IPS DF 4.7 (cell line): ENCODE measurements at regions not wholly inside any gene's neighbourhood (a gene's known extent, or its start where the extent isn't known, plus 50 kb on each side); places are given as distances from the start of the nearest gene placed in this dataset.

ENCODE experiments used
- DNase-seq: peaks from one replicate; pipeline ENCODE4 v3.0.0-alpha.2; 2013; ENCODE audit warnings: low spot score; ENCODE audit errors: extremely low read depth

DNA sequence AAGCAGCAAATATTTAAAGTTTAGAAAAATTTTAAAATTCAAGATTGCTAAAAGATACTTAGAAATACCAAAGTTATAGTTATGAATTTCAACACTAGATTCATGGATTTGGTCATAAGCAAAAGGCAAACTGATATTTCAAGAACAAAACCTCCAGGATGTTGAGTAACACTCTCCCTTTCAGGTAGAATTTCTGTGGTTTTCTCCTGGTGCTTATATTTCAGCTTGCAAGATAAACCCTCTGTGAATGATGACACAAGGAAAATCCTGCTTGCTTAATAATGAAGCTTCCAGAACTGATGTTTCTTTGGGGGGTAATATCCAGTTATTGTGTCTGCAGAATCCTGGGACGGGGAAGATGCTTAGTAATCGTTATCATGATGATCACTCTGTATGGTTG, 320.3 kb upstream of the EDNRB start:
- no peak for DNase-seq

DNA sequence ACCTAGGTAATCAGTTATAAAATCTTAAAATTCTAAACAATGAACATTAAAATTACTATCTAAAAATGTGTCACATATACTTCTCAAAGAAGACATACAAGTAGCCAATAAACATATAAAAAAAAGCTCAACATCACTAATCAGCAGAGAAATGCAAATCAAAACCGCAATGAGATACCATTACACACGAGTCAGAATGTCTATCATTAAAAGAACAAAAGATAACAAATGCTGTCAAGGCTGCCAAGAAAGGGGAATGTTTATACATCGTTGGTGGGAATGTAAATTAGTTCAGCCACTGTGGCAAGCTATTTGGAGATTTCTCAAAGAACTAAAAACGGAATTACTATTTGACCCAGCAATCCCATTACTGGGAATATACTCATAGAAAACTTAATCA, 310.3 kb upstream of the EDNRB start:
- no peak for DNase-seq

DNA sequence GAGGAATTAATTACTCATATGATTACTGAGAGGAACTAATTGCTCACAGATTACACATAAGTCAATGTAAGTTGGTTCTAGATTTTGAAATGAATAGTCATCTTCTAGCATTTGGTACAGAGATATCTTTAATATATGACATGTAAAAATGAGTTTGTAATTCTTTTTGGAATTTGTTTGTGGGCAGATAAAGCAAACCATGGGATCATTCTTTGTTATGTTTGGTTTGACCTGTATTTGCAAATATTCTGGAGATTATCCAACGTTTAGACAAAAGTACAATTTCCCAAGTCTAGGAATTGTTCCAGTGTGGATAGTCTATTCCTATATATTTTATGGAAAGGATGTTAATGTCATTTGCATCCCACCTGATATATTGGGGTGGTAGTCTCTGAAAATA, 309.6 kb upstream of the EDNRB start:
- DNase-seq, result no peak

DNA sequence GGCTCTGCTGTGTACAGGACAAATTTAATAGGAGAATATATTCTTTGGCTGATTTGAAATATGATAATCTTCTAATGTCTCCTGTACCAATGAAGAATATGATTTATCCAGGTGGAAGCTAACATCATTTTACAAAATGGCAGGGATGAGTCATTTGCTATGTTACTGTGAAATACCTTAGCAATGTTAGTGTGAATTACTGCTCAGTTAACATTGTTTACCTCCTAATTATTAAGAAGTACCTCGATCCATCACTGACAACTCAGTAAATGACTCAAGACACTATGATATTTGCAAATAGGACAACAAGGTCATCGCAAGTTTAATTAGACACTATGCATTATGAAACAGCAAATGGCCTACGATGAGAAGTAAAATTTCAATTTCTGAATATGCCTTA, 309.1 kb upstream of the EDNRB start:
- DNase-seq, result no peak

DNA sequence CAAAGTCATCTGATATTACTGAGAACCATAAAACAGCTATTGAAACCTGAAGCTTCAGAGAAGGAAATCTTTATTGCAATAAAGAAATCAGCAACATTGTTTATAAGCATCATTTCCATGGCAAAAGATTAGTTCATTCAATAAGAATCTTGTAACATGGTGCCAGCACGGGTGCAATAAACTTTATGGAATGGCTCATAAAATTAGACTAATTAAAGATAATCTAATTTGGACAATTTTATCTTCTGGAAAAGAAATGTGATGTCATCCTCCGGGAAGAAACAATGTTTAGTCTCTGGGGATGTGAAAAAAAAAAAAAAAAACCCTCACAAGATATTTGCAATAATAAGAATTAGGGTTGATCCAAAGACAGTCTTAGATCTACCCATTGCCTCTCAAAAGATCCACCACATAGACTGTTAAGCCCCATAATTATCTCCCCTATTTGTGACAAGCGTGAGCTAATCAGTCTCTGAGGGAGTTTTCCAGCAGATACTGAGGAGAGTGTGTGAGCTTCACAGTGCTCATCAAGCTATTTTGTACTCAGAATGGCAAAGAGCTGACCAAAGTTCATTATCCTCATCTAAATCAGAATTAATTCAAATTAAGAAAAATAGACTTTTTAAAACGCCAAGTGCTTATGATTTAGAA, 297.0 kb upstream of the EDNRB start:
- DNase-seq, result no peak

DNA sequence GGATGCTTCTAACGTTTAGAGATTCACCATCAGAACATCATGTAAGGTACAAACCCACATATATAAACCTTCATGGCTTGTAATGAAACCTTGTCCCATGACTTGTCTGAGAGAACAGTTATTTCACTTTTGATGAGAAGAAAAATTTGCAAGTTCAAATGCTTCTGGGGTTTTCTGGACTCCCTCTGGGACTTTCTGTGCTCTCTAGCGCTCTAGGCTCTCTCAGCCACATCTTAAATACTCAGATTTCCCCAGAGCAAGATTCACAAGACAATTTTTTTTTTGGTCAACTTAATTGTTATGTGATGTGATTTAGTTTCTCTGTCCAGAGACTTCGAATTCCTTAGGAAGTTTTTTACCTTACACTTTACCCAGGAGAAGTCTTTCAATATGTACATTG, 282.8 kb upstream of the EDNRB start:
- DNase-seq, result no peak

DNA sequence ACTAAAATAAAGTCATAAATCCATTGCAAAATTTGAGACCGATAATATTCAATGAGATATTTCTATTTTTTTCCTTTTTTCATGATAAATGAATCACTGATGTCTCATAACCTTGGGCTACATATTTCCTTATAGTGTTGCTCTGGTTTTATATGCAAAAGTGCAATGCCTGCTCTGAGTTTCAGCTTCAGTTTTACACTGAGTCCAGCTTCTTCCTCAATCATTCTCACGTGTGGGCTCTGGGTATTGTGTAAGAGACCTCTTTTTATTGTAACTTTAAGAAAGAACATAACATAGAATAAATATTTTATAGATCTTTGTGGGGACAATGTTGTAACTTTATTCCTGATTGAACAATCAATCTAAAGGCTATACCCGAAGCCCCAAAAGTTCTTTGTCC, 280.2 kb upstream of the EDNRB start:
- no peak for DNase-seq

DNA sequence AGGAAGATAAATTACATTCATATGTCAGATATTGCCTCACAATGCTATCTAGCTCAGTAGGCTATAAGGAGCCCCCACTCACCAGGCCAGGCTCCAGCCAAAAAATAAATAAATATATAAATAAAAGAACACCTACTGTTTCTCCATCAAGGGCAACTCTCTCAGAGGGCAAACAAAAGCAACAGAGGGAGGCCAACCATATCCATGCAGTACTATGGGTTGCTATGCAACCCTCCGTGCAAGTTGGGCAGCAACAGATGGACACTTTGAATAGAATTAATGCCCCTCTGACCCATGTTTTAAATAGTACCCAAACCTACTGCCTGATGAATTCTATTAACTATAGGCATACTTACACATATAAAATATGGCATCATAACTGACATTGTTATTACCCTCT, 279.8 kb upstream of the EDNRB start:
- DNase-seq, result no peak

DNA sequence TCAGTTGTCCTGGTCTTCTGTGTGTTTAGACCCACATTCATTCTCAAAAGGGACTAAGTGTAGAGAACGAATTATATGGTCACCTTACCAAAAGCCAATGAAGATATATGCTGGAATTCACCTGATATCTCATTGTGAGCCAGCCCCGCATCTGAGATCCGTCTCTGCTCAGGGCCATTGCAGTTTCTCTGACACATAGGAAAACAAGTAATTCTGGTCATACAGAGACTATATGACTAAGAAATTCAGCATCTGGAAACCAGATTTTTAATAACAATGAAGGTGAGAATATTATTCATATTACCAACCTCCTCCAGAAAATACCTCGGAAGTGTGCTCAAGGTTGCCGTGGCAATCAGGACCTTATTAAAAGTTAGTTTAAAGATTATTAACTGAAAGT, 278.6 kb upstream of the EDNRB start:
- no peak for DNase-seq

DNA sequence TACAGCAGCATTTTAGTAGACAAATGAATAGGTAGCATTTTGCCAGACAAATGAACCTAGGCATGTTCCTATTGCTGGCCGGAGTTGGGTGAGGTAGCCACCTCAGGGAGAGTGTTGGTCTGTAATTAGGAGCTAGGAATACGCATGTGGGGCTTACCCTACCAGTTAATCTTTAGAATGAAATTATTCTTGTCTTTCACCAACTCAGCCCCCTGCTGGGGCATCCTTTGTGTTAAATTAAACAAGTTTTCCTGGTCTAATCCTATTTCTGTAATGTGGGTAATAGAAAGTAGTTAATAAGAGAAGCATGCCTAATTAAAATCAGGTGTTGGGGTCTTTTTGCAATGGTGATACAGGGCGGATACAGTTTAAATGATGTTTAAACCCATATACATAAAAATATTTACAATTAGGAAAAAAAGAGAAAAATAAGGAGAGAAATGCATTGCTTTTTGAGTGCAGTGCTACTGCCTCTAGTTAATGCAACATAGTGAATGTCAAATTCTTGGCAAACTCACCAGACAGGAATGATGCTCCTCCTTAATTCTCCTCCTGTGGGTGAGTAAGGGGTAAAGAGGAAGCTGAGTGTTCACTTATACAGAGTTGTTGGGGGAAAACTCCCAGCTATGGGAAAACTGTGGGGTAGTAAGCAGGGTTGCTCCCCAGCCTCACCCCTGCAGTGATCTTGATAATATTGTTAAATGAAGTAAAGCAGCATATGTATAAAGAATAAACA, 276.4 kb upstream of the EDNRB start:
- no peak for DNase-seq

DNA sequence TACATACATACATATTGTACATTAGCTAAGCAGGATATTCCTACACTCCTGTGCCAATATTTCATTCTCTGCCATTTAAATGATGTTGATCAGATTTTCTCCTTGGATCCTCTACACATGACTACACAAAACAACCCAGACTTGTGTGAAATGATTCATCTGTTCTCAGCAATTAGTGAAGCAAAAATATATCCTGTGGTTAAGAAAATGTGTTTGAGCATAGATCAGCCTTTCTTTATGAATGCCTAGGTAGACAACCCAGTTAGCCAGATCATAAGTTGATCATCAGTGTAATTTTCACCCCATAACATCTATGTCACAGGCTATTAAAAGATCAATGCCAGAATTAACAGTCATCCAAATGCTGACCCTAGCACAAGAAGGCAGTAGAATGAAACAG, 275.2 kb upstream of the EDNRB start:
- DNase-seq, result no peak

DNA sequence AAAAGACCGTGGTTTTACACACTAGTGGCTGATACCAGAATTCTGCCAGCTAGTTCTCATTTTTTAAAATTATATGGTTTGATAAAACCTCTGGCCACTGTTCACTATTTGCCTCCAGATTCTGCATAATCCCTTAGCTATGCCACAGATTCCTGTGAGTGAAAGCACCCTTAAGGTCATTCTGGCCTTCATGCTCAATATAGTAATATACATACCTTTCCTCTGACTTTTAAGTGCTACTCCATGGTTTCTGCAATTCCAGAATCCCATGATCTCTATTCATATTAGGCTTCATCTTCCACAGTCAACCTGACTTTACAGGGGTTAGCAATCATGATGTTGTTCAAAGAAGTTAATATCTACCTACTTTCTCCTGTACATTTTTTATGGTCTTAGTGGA, 274.1 kb upstream of the EDNRB start:
- DNase-seq, result no peak

DNA sequence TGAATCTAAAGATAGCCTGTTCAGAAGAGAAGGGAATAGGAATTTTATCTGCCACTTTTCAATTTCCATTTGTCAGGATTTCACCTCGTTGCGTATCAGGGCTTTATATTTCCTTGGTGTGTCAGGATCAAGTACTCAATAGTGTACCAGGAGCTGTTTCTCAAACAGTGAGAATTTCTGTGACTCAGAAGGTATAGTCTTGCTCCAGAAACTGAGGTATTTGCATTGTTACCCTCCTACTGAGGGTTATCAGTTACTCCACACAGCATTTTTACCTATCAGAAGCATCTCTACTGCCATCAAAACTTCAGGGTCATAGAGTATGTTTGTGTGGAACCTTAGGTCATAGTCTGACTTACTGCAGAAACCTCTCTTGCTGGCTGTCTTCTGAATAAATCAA, 271.7 kb upstream of the EDNRB start:
- DNase-seq, result no peak

DNA sequence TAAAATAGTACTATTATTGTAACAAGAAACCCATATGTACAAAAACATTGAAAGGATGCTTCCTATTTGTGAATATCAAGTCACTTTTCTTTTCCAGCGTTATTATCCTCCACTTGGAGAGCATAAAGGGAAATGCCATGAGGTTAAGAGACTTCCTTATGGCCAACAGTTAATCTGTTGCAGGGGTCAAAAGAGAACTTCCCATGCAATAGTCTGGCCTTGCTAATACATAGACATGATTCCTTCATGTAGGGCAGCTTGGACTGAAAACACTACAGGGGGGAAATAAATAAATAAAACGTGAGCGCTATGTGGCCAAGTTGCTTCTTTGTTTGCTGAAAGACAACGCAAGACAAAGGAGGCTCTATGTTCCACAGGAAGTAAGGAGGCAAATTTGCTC, 269.1 kb upstream of the EDNRB start:
- DNase-seq, result no peak

DNA sequence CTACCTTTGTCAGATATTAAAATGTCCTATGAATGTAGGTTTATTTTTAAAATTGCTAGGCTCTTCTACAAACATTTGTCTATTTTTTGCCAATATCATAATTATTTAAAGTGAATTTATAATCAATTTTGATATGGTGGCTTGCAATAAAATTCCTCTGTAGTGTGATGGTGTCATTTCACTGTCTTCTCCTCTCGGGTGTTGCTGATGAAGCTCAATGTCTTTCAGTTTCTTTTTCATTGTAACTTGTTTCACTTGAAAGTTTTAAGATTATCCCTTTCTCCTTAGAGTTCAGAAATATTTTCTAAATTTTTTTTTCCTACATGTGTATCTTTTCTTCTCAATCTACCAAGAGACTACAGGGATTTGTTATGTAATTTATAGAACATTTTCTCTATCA, 267.1 kb upstream of the EDNRB start:
- DNase-seq, result no peak

DNA sequence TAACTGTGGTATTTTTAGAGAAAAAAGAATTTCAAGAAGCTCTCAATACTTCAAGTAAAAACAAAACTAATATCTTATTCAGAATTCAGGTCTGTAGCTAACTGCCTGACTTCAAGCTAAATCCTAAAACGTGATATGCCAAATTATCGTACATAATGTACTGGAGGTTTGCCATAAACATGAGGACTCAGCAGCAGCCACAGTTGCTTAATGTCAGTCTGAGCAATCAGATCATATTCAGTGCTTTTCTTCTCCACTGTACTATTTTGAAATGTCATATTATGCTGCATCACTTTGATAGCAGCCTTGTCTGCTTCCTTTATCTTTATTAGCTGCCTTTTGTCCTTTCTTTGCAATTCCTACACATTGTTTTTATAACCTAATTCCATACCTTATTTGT, 265.1 kb upstream of the EDNRB start:
- no peak for DNase-seq

DNA sequence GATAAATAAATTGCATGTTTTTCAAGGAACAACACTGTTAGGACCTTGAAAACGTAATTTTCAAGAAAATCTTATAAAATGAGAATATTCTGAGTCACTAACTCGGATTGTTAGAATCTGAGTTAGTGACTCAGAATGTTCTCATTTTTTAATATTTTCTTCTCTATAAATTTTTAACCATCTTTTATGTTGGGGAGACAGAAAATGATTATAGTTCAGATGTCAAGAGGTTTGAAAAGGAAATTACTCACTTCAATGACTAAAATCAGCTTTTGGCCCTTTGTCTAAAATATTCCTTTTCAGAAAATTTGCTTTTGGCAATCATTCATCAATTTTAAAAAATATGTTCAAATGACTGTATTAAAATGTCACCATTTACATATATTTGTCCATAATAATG, 264.2 kb upstream of the EDNRB start:
- DNase-seq, result no peak

DNA sequence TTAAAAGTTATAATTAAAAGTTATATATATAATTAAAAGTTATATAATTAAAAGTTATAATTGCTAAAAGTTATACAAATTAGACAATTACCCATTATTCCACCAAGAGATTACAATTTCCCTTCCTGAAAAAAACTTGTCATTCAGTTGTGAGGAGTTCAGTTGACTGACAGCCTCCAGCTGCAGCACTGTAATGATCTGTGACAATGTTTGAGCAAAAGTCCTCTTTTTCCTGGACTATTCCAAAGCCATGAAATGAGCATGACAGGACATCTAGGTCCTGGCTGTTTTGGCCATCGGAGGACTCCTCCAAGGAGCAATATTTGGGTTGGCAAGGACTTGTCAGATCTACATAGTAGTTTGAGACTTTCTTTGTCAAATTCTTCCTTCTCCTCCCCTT, 258.7 kb upstream of the EDNRB start:
- DNase-seq, result no peak

DNA sequence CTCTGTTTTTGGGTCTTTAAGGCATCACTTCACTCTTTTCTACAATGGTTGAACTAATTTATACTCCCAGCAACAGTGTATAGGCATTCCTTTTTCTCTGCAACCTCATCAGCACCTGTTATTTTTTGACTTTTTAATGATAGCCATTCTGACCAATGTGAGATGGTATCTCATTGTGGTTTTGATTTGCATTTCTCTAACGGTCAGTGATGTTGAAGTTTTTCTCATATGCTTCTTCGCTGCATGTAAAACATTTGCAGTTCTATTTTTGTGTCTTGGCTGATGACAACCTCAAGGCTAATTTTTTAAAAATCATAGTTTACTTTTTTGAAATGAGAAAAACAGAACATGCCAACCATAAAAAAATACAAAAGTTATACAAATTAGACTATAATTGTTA, 258.2 kb upstream of the EDNRB start:
- no peak for DNase-seq

DNA sequence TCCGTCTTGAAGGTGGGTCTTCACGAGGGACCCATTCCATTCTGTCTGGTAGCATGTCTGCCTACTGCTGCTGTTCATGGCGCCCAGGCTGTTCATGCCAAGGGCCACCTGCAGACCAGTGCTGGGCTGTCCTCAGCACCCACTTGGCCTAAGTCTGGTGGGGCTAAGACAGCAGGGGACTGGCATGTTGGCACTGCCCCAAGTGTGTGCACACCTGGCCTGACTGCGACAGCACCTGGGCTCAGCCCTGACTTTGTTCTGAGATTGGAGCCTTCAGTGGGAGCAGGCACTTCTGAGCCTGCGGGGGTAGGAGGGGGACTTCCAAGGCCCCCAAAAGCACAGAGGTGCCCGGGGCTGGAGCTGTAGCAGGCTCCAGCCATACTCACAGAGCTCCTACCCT, 250.8 kb upstream of the EDNRB start:
- no peak for DNase-seq

DNA sequence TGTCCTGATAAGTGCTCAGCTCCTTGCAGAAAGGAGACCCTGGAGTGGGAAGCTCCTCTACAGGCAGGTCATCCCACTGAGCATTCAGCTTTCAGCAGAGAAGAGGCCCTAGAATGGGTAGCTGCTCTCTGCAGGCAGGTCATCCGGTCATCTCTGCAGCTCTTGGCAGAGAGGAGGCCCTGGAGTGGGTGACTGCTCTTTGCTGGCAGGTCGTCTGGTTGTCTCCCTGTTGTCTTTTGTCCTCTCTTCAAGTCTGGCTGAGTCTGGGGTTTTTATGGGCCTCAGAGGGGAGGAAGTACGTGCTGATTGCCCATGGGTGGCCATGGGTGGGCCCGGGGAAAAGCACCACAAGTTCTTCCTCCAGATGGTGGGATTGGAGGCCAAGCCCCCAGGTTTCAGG, 250.3 kb upstream of the EDNRB start:
- DNase-seq, result no peak

DNA sequence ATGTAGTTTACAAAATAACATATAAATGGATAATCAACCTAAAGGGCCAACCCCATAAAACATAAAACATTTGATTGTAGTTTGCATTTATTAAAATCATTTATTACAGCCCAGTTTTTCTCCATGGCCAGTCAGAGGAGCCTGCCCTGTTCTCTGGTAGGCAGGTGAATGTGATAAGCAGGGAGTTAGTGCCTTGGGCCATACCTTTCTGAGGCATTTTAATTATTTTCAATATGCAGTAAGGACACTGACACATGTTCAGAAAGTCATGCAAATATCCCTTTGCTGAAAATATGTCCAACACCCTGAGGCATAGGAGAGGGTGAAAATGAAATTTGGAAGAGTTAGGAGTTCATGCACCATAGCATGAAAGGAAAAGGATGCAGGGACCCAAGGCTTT, 242.6 kb upstream of the EDNRB start:
- DNase-seq, result no peak

DNA sequence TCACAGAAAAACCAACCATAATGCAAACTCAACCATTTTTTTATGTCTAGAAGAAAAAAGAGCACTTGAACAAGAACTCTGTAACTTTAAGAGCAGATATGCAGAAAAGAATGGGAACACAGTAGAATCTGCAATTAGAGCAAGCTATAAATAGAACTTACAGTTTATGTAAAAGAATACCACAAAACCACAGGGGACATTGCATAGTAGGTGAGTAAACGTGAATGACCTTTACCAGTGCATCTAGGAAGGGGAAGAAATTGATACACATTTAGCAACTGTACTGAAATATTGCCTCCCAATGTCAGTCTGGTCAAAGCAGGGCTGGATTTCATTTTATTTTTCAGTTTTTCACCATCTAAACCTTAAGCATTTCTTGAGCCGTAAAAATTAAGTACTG, 242.2 kb upstream of the EDNRB start:
- DNase-seq, result no peak

DNA sequence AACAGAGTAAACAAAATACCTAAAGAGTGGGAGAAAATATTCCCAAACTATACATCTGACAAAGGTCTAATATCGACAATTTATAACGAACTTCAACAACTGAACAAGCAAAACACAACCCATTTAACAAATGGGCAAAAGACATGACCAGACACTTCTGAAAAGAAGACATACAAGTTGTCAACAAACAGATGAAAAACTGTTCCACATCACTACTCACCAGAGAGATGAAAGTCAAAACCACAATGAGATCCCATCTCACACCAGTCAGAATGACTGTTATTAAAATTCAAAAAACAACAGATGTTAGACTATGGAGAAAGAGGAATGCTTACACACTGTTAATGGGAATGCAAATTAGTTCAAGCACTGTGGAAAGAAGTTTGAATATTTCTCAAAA, 233.8 kb upstream of the EDNRB start:
- no peak for DNase-seq
